ENCODE measurements at regions not wholly inside any gene's neighbourhood (a gene's known extent, or its start where the extent isn't known, plus 50 kb on each side); places are given as distances from the start of the nearest gene placed in this dataset.

- CTCF ChIA-PET, result interaction anchor here (0.7 kb wide), 1 partner anchor 1872 kb away, joined by 3 read pairs; no protein-coding TSS in a partner anchor
- FAIRE-seq (no peak), ATAC-seq (no peak), DNase-seq (ENCODE audit: low read depth, low spot score) (no peak)
- in situ Hi-C loops (cut with MboI) (no loop called here), intact Hi-C loops (cut with micrococcal nuclease; ENCODE audit: unreplicated experiment) (no loop called here)
- Histone ChIP-seq H3K27ac (ENCODE audit: control insufficient read depth, insufficient read depth) (no peak overlapping the region), H2AFZ (ENCODE audit: control insufficient read depth, low read depth, low read length) (no peak overlapping the region), H3K9ac (ENCODE audit: control insufficient read depth, insufficient read depth, low read length) (no peak overlapping the region), H3K9me3 (replicated peaks; ENCODE audit: control insufficient read depth, insufficient read depth, low read length) (no peaks in the 10 kb centered on the region), H3K79me2 (ENCODE audit: control insufficient read depth, insufficient read depth, low read length) (no peaks in the 10 kb centered on the region), H4K20me1 (ENCODE audit: control insufficient read depth, insufficient read depth) (no peaks in the 10 kb centered on the region; the same call in 1 of the 2 replicates), H3K27me3 (replicated peaks in 1 of 2; ENCODE audit: control insufficient read depth in 2 of 2, insufficient read depth in 2 of 2, low read length in 1 of 2) (no peaks in the 10 kb centered on the region; a peak in 1 of 4 replicates), H3K4me1 (ENCODE audit: control insufficient read depth, insufficient read depth, low read length) (peaks cover 4% of the 10 kb centered on the region; the same call in 1 of the 2 replicates), H3K4me3 (no peak overlapping the region), H3K4me2 (ENCODE audit: control insufficient read depth, insufficient read depth) (no peak overlapping the region), H3K36me3 (ENCODE audit: control insufficient read depth in 2 of 2, insufficient read depth in 2 of 2, low read length in 1 of 2) (no peaks in the 10 kb centered on the region)
- POLR2A ChIA-PET, result no interaction called here
- SMC1A ChIA-PET (ENCODE audit: uncharacterized antibody, unreplicated experiment), result interaction anchor here (0.7 kb wide), 1 partner anchor 40 kb away, joined by 3 read pairs; no protein-coding TSS in a partner anchor
- RAD21 ChIA-PET (ENCODE audit: unreplicated experiment), result no interaction called here
- BruUV-seq (replicated peaks), result no TSS peak
- no peak for TF ChIP-seq CREB1 (IDR thresholded peaks at IDR 0.05; ENCODE audit: low read depth)
- no peak for TF ChIP-seq YBX1 (IDR thresholded peaks at IDR 0.05)
- no peak for TF ChIP-seq RFX5 (IDR thresholded peaks at IDR 0.05; ENCODE audit: low read depth, low read length)
- no peak for TF ChIP-seq TBL1XR1 (IDR thresholded peaks at IDR 0.05; ENCODE audit: low read depth, low read length)
- TF ChIP-seq SMARCA5 (IDR thresholded peaks at IDR 0.05), result no peak
- no peak for TF ChIP-seq SRF (IDR thresholded peaks at IDR 0.05; ENCODE audit: low read depth in 2 of 2, low read length in 2 of 2)
These were observed 160.7 kb downstream of the FHIP1A start for GRCh38 chr4:151569650-151570049.

GRCh38 chr4:151573474-151573873, 164.5 kb downstream of the FHIP1A start:
- Histone ChIP-seq H3K9me3 (replicated peaks; ENCODE audit: control insufficient read depth, insufficient read depth, low read length) (no peaks in the 10 kb centered on the region), H3K36me3 (ENCODE audit: control insufficient read depth in 2 of 2, insufficient read depth in 2 of 2, low read length in 1 of 2) (no peaks in the 10 kb centered on the region), H3K9ac (ENCODE audit: control insufficient read depth, insufficient read depth, low read length) (no peak overlapping the region), H3K27ac (ENCODE audit: control insufficient read depth, insufficient read depth) (no peak overlapping the region), H4K20me1 (ENCODE audit: control insufficient read depth, insufficient read depth) (no peaks in the 10 kb centered on the region), H3K27me3 (replicated peaks in 1 of 2; ENCODE audit: control insufficient read depth in 2 of 2, insufficient read depth in 2 of 2, low read length in 1 of 2) (peaks cover 0 to 1% of the 10 kb centered on the region in 2 experiments; a peak in 2 of 4 replicates), H2AFZ (ENCODE audit: control insufficient read depth, low read depth, low read length) (no peak overlapping the region), H3K4me2 (ENCODE audit: control insufficient read depth, insufficient read depth) (no peak overlapping the region), H3K4me3 (no peak overlapping the region), H3K79me2 (ENCODE audit: control insufficient read depth, insufficient read depth, low read length) (no peaks in the 10 kb centered on the region), H3K4me1 (ENCODE audit: control insufficient read depth, insufficient read depth, low read length) (no peaks in the 10 kb centered on the region)
- FAIRE-seq, result no peak
- POLR2A ChIA-PET, result no interaction called here
- RAD21 ChIA-PET (ENCODE audit: unreplicated experiment), result no interaction called here
- CTCF ChIA-PET, result interaction anchor here (1.2 kb wide), 1 partner anchor 351 kb away, joined by 3 read pairs; no protein-coding TSS in a partner anchor
- no peak for ATAC-seq
- no TSS peak for BruUV-seq (replicated peaks)
- WGBS (ENCODE audit: insufficient coverage, insufficient replicate concordance, low lambda C conversion rate, missing lambda C conversion rate), result 44% methylated on average over 2 of the region's 2 CpGs
- in situ Hi-C loops (cut with MboI) (no loop called here), intact Hi-C loops (cut with micrococcal nuclease; ENCODE audit: unreplicated experiment) (no loop called here)
- SMC1A ChIA-PET (ENCODE audit: uncharacterized antibody, unreplicated experiment), result no interaction called here
- DNase-seq (ENCODE audit: low read depth, low spot score), result no peak
- TF ChIP-seq SREBF2 (IDR thresholded peaks at IDR 0.05; ENCODE audit: low read length) (no peak), HCFC1 (IDR thresholded peaks at IDR 0.05; ENCODE audit: low read length) (no peak), YBX1 (IDR thresholded peaks at IDR 0.05) (no peak), BMI1 (IDR thresholded peaks at IDR 0.05; ENCODE audit: borderline replicate concordance) (no peak), RFX5 (IDR thresholded peaks at IDR 0.05; ENCODE audit: low read depth, low read length) (no peak), NR2F1 (conservative IDR thresholded peaks at IDR 0.05) (no peak), SP1 (IDR thresholded peaks at IDR 0.05; ENCODE audit: low read depth, low read length) (no peak), ZNF274 (IDR thresholded peaks at IDR 0.05; ENCODE audit: insufficient read depth, insufficient read length) (no peak), MTA3 (IDR thresholded peaks at IDR 0.05; ENCODE audit: borderline replicate concordance, low read length) (no peak), TCF3 (IDR thresholded peaks at IDR 0.05; ENCODE audit: borderline replicate concordance, insufficient read depth, low read depth, low read length) (no peak), NFYB (IDR thresholded peaks at IDR 0.05; ENCODE audit: insufficient read depth, low read depth, low read length) (no peak), IRF5 (IDR thresholded peaks at IDR 0.05; ENCODE audit: borderline replicate concordance) (no peak), DPF2 (IDR thresholded peaks at IDR 0.05) (no peak), NR2C2 (IDR thresholded peaks at IDR 0.05; ENCODE audit: borderline replicate concordance, control insufficient read depth, insufficient read length, low read depth) (no peak), FOS (IDR thresholded peaks at IDR 0.05; ENCODE audit: borderline replicate concordance, extremely low read depth, insufficient read length) (no peak)
